HCT116 (cell line): ENCODE measurements at regions not wholly inside any gene's neighbourhood (a gene's known extent, or its start where the extent isn't known, plus 50 kb on each side); places are given as distances from the start of the nearest gene placed in this dataset.

Experiments used
- ATAC-seq: fragments of 200-7000 bp; cut with Tn5 transposase; 2 replicates; pipeline ENCODE4 v1.9.1; 2020; ENCODE audit warnings: mild to moderate bottlenecking, moderate library complexity
- BruUV-seq: library from RNA; stranded (reverse); fragments of 400-500 nt; replicated peaks from 2 replicates; lab custom pipeline; 2021; lab: Mats Ljungman, UMichigan
- CTCF ChIA-PET: fragments of 300-600 bp; sonication (Branson Sonifier 250); formaldehyde crosslinking; loops from one replicate; lab custom pipeline; 2021; ENCODE audit warnings: antibody characterized with exemption; lab: Charles Lee
- POLR2A ChIA-PET: fragments of 300-600, 350-600 bp; sonication (Branson Sonifier 250); formaldehyde crosslinking; loops from one replicate; lab custom pipeline; 2021; ENCODE audit warnings: antibody characterized with exemption; lab: Charles Lee
- RAD21 ChIA-PET, 2 experiments: fragments of 300-600 bp; sonication (Branson Sonifier 250); formaldehyde crosslinking; loops; one replicate each; lab custom pipeline; 2023; ENCODE audit warnings: low total read pairs in 2 of 2; ENCODE audit not compliant: uncharacterized antibody in 2 of 2, unreplicated experiment in 2 of 2, low non-redundant PET in 1 of 2; lab: Charles Lee
- DNase-seq: peaks from one replicate; pipeline ENCODE4 v3.0.0-alpha.2; 2010; ENCODE audit warnings: low read depth, low spot score
- H2AFZ ChIP-seq: fragments of 200-600 bp; shearing (Covaris generic), sonication (generic); 2 replicates; pipeline ENCODE4 v1.6.1; 2017; ENCODE audit warnings: low read depth, mixed run types, mixed read lengths, antibody characterized with exemption, low read length; ENCODE audit not compliant: poor library complexity, severe bottlenecking
- H3K27ac ChIP-seq: 2 replicates; pipeline ENCODE4 v1.5.1; 2012; ENCODE audit warnings: low read depth, low read length
- H3K27me3 ChIP-seq: fragments of 200-600 bp; sonication (generic); 2 replicates; pipeline ENCODE4 v1.6.1; 2016; ENCODE audit warnings: mixed run types, low read length, mixed read lengths; ENCODE audit not compliant: insufficient read depth
- H3K36me3 ChIP-seq, 2 experiments: fragments of 200-500 bp in 1 of 2; fragments of 200-600 bp in 1 of 2; sonication (Bioruptor generic) in 1 of 2; sonication (generic) in 1 of 2; 2 replicates each; pipeline versions ENCODE4 v1.5.1 to v1.6.1; 2014 to 2016; ENCODE audit warnings: low read length in 2 of 2, inconsistent platforms in 1 of 2, mixed read lengths in 1 of 2, mixed run types in 1 of 2; ENCODE audit not compliant: insufficient read depth in 2 of 2, control insufficient read depth in 1 of 2
- H3K4me1 ChIP-seq, 2 experiments: fragments of 200-600 bp in 1 of 2; sonication (generic) in 1 of 2; 2 replicates each; pipeline versions ENCODE4 v1.5.1 to v1.6.1; 2012 to 2017; ENCODE audit warnings: low read length in 2 of 2, inconsistent platforms in 1 of 2, mild to moderate bottlenecking in 1 of 2, mixed read lengths in 1 of 2, mixed run types in 1 of 2, moderate library complexity in 1 of 2; ENCODE audit not compliant: insufficient read depth in 2 of 2, control insufficient read depth in 1 of 2
- H3K4me2 ChIP-seq: fragments of 200-600 bp; sonication (generic); 2 replicates; pipeline ENCODE4 v1.6.1; 2017; ENCODE audit warnings: mixed run types, low read length, mixed read lengths
- H3K4me3 ChIP-seq, 2 experiments: fragments of 200-600 bp in 1 of 2; sonication (generic) in 1 of 2; replicated peaks in 1 of 2; 2 replicates each; pipeline ENCODE4 v1.5.1; 2011 to 2016; ENCODE audit warnings: low read length in 2 of 2, control low read depth in 1 of 2, low read depth in 1 of 2, mild to moderate bottlenecking in 1 of 2, mixed read lengths in 1 of 2, mixed run types in 1 of 2
- H3K79me2 ChIP-seq: fragments of 200-600 bp; sonication (generic); 2 replicates; pipeline ENCODE4 v1.6.1; 2017; ENCODE audit warnings: mild to moderate bottlenecking, mixed run types, low read length, moderate library complexity, mixed read lengths; ENCODE audit not compliant: insufficient read depth
- H3K9ac ChIP-seq: fragments of 200-600 bp; sonication (generic); 2 replicates; pipeline ENCODE4 v1.6.1; 2016; ENCODE audit warnings: low read length, mixed read lengths
- H3K9me2 ChIP-seq: fragments of 200-600 bp; sonication (generic), shearing (Covaris generic); 2 replicates; pipeline ENCODE4 v1.6.1; 2017; ENCODE audit warnings: mixed run types, mild to moderate bottlenecking, moderate library complexity; ENCODE audit not compliant: insufficient read depth
- H3K9me3 ChIP-seq, 2 experiments: fragments of 200-500 bp in 1 of 2; fragments of 200-600 bp in 1 of 2; sonication (Bioruptor generic) in 1 of 2; sonication (generic) in 1 of 2; 2 replicates each; pipeline ENCODE4 v1.6.1; 2014 to 2017; ENCODE audit warnings: low read length in 2 of 2, mixed read lengths in 2 of 2, inconsistent platforms in 1 of 2, low read depth in 1 of 2, mild to moderate bottlenecking in 1 of 2, mixed run types in 1 of 2, moderate library complexity in 1 of 2; ENCODE audit not compliant: control insufficient read depth in 1 of 2, insufficient read depth in 1 of 2
- H4K20me1 ChIP-seq: fragments of 200-600 bp; sonication (generic), shearing (Covaris generic); 2 replicates; pipeline ENCODE4 v1.6.1; 2017; ENCODE audit warnings: mixed run types, mild to moderate bottlenecking, moderate library complexity; ENCODE audit not compliant: insufficient read depth
- CEBPB ChIP-seq: IDR thresholded peaks from 2 replicates; pipeline ENCODE4 v1.6.1; 2012; ENCODE audit warnings: low read depth
- CTCF ChIP-seq, 3 experiments: fragments of 200-600 bp in 1 of 3; sonication (generic) in 1 of 3; IDR thresholded peaks in 2 of 3; conservative IDR thresholded peaks in 1 of 3; 2 replicates each; pipeline ENCODE4 v1.5.1; 2012 to 2017; ENCODE audit warnings: low read depth in 2 of 3, low read length in 2 of 3, antibody characterized with exemption in 1 of 3, borderline replicate concordance in 1 of 3, control low read depth in 1 of 3, mild to moderate bottlenecking in 1 of 3, mixed read lengths in 1 of 3, mixed run types in 1 of 3, moderate library complexity in 1 of 3; ENCODE audit not compliant: insufficient read depth in 1 of 3
- EZH2 ChIP-seq: fragments of 200-600 bp; sonication (generic); IDR thresholded peaks from 2 replicates; pipeline ENCODE4 v1.6.1; 2017; ENCODE audit warnings: antibody characterized with exemption, mixed run types
- JUND ChIP-seq: IDR thresholded peaks from 2 replicates; pipeline ENCODE4 v1.6.1; 2012
- POLR2AphosphoS5 ChIP-seq: IDR thresholded peaks from 2 replicates; pipeline ENCODE4 v1.6.1; 2011; ENCODE audit warnings: mild to moderate bottlenecking, low read depth, low read length, moderate library complexity
- RAD21 ChIP-seq: IDR thresholded peaks from 2 replicates; pipeline ENCODE4 v1.6.1; 2012; ENCODE audit warnings: low read depth, mild to moderate bottlenecking
- SP1 ChIP-seq: IDR thresholded peaks from 2 replicates; pipeline ENCODE4 v1.6.1; 2012; ENCODE audit warnings: low read depth
- SRF ChIP-seq: IDR thresholded peaks from 2 replicates; pipeline ENCODE4 v1.6.1; 2012; ENCODE audit warnings: low read depth
- TCF7L2 ChIP-seq: IDR thresholded peaks from 2 replicates; pipeline ENCODE4 v1.7.0; 2011; ENCODE audit warnings: borderline replicate concordance, inconsistent platforms; ENCODE audit not compliant: insufficient read depth, insufficient read length; ENCODE audit errors: extremely low read depth
- YY1 ChIP-seq: IDR thresholded peaks from 2 replicates; pipeline ENCODE4 v1.6.1; 2011; ENCODE audit warnings: low read length, low read depth, moderate library complexity, mild to moderate bottlenecking; ENCODE audit not compliant: insufficient replicate concordance; ENCODE audit errors: extremely low read depth
- intact Hi-C: fragments of 100-400 bp; cut with micrococcal nuclease; formaldehyde crosslinking; loops from 2 replicates; pipeline ENCODE4 v1.10.0; 2022
- TF ChIP-seq, protein P1 (sequence below): IDR thresholded peaks from 2 replicates; pipeline ENCODE4 v1.6.1; 2012; ENCODE audit warnings: low read depth
- TF ChIP-seq, protein P2 (sequence below): IDR thresholded peaks from 2 replicates; pipeline ENCODE4 v1.6.1; 2011; ENCODE audit warnings: mild to moderate bottlenecking, low read length, moderate library complexity; ENCODE audit not compliant: insufficient replicate concordance; ENCODE audit errors: extremely low read depth

- TF ChIP-seq RAD21 (no peak), CEBPB (no peak), YY1 (no peak), CTCF (IDR thresholded peaks at IDR 0.05 in 2 of 3, conservative IDR thresholded peaks at IDR 0.05 in 1 of 3; ENCODE audit: borderline replicate concordance in 1 of 3, insufficient read depth in 1 of 3, low read depth in 2 of 3, low read length in 2 of 3) (no peak), POLR2AphosphoS5 (no peak), SRF (no peak), EZH2 (no peak)
- no peaks in the 10 kb centered on the region for H3K27me3 ChIP-seq
- H3K4me2 ChIP-seq, result no peak overlapping the region
- ATAC-seq (no peak), DNase-seq (no peak)
- H3K9ac ChIP-seq, result no peak overlapping the region
- H3K4me1 ChIP-seq, result no peaks in the 10 kb centered on the region
- H4K20me1 ChIP-seq, result no peaks in the 10 kb centered on the region
- H3K36me3 ChIP-seq, result no peaks in the 10 kb centered on the region
- H3K27ac ChIP-seq, result no peak overlapping the region
- POLR2A ChIA-PET, result no interaction called here
- H3K4me3 ChIP-seq, result no peak overlapping the region
- RAD21 ChIA-PET, result no interaction called here
- BruUV-seq, result no TSS peak
- CTCF ChIA-PET, result no interaction called here
- intact Hi-C loops, result no loop called here
- no peaks in the 10 kb centered on the region for H3K79me2 ChIP-seq
- H2AFZ ChIP-seq, result no peak overlapping the region
- no peaks in the 10 kb centered on the region for H3K9me2 ChIP-seq
- peaks cover 18 to 19% of the 10 kb centered on the region in 2 experiments; a peak in 3 of 4 replicates for H3K9me3 ChIP-seq
These were observed 206.3 kb upstream of the ROBO1 start for GRCh38 chr3:79973917-79974595.

DNA sequence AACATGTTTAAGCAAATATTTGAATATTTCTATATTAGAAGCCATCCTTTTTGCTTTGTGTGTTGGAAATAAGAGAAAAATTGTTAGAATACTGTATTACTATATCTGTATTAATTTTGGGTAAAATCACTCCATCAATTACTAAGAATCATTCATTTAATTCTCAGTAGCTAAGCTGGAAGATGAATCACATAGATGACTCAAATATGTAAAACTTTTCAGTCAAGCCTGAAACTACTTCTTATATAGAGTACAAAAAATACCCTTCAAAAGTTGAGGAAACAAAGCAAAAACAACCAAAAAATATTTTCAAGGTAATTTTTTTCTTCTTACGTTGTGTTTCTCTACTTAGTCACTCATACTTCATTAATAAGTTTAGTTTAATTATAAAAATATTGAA is 205.7 kb upstream of the ROBO1 start:
- CTCF ChIA-PET, result no interaction called here
- Histone ChIP-seq H2AFZ (no peak overlapping the region), H3K79me2 (no peaks in the 10 kb centered on the region), H3K27ac (no peak overlapping the region), H3K27me3 (no peaks in the 10 kb centered on the region), H3K36me3 (no peaks in the 10 kb centered on the region), H3K9me3 (peaks cover 12 to 16% of the 10 kb centered on the region in 2 experiments; a peak in 3 of 4 replicates), H3K4me2 (no peak overlapping the region), H3K9me2 (no peaks in the 10 kb centered on the region), H3K9ac (no peak overlapping the region), H3K4me1 (no peaks in the 10 kb centered on the region), H3K4me3 (no peak overlapping the region), H4K20me1 (no peaks in the 10 kb centered on the region)
- POLR2A ChIA-PET, result no interaction called here
- RAD21 ChIA-PET, result no interaction called here
- BruUV-seq, result no TSS peak
- DNase-seq, result no peak
- intact Hi-C loops, result no loop called here
- no peak for ATAC-seq
- no peak for TF ChIP-seq EZH2
- TF ChIP-seq SP1, result no peak
- no peak for TF ChIP-seq TCF7L2
- TF ChIP-seq, protein P1, sequence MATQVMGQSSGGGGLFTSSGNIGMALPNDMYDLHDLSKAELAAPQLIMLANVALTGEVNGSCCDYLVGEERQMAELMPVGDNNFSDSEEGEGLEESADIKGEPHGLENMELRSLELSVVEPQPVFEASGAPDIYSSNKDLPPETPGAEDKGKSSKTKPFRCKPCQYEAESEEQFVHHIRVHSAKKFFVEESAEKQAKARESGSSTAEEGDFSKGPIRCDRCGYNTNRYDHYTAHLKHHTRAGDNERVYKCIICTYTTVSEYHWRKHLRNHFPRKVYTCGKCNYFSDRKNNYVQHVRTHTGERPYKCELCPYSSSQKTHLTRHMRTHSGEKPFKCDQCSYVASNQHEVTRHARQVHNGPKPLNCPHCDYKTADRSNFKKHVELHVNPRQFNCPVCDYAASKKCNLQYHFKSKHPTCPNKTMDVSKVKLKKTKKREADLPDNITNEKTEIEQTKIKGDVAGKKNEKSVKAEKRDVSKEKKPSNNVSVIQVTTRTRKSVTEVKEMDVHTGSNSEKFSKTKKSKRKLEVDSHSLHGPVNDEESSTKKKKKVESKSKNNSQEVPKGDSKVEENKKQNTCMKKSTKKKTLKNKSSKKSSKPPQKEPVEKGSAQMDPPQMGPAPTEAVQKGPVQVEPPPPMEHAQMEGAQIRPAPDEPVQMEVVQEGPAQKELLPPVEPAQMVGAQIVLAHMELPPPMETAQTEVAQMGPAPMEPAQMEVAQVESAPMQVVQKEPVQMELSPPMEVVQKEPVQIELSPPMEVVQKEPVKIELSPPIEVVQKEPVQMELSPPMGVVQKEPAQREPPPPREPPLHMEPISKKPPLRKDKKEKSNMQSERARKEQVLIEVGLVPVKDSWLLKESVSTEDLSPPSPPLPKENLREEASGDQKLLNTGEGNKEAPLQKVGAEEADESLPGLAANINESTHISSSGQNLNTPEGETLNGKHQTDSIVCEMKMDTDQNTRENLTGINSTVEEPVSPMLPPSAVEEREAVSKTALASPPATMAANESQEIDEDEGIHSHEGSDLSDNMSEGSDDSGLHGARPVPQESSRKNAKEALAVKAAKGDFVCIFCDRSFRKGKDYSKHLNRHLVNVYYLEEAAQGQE, result no peak
- TF ChIP-seq, protein P2, sequence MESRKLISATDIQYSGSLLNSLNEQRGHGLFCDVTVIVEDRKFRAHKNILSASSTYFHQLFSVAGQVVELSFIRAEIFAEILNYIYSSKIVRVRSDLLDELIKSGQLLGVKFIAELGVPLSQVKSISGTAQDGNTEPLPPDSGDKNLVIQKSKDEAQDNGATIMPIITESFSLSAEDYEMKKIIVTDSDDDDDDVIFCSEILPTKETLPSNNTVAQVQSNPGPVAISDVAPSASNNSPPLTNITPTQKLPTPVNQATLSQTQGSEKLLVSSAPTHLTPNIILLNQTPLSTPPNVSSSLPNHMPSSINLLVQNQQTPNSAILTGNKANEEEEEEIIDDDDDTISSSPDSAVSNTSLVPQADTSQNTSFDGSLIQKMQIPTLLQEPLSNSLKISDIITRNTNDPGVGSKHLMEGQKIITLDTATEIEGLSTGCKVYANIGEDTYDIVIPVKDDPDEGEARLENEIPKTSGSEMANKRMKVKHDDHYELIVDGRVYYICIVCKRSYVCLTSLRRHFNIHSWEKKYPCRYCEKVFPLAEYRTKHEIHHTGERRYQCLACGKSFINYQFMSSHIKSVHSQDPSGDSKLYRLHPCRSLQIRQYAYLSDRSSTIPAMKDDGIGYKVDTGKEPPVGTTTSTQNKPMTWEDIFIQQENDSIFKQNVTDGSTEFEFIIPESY, result no peak
- no peak for TF ChIP-seq JUND
